Aorta (tissue), 5 donors: ENCODE measurements at regions not wholly inside any gene's neighbourhood (a gene's known extent, or its start where the extent isn't known, plus 50 kb on each side); places are given as distances from the start of the nearest gene placed in this dataset.

Experiments
- ATAC-seq: fragments of 200-7000 bp; cut with Tn5 transposase; one replicate; pipeline ENCODE4 v1.9.1; 2022; ENCODE audit warnings: moderate library complexity; ENCODE audit not compliant: low FRiP score
- DNase-seq, 2 donors: peaks; one replicate each; pipeline ENCODE4 v3.0.0-alpha.2; 2020
- H3K27ac ChIP-seq, 2 donors: one replicate each; pipeline ENCODE4 v1.5.1; 2013; ENCODE audit warnings: low read length in 2 of 2, mild to moderate bottlenecking in 2 of 2, moderate library complexity in 2 of 2, control low read depth in 1 of 2, inconsistent platforms in 1 of 2, low read depth in 1 of 2
- H3K27me3 ChIP-seq, 2 donors: one replicate each; pipeline ENCODE4 v1.6.1; 2013; ENCODE audit warnings: control low read depth in 1 of 2, low read length in 1 of 2, mild to moderate bottlenecking in 1 of 2, moderate library complexity in 1 of 2; ENCODE audit not compliant: insufficient read depth in 2 of 2, control insufficient read depth in 1 of 2
- H3K36me3 ChIP-seq, 2 donors: one replicate each; pipeline ENCODE4 v1.6.1; 2013; ENCODE audit warnings: control low read depth in 1 of 2, low read length in 1 of 2, mild to moderate bottlenecking in 1 of 2; ENCODE audit not compliant: insufficient read depth in 2 of 2, control insufficient read depth in 1 of 2
- H3K4me1 ChIP-seq, 2 donors: one replicate each; pipeline ENCODE4 v1.6.1; 2013; ENCODE audit warnings: low read length in 2 of 2, control low read depth in 1 of 2, mild to moderate bottlenecking in 1 of 2, moderate library complexity in 1 of 2; ENCODE audit not compliant: insufficient read depth in 2 of 2, control insufficient read depth in 1 of 2
- H3K4me3 ChIP-seq, 2 donors: one replicate each; pipeline ENCODE4 v1.5.1; 2013; ENCODE audit warnings: low read length in 2 of 2, control low read depth in 1 of 2, mild to moderate bottlenecking in 1 of 2
- H3K9me3 ChIP-seq: one replicate; pipeline ENCODE4 v1.6.1; 2013; ENCODE audit warnings: mild to moderate bottlenecking, low read length; ENCODE audit not compliant: control insufficient read depth
- WGBS, 2 donors: extraction: QIAGEN DNeasy Blood & Tissue Kit; methylation state at CpG; one replicate each; pipeline ENCODE4 v1.1.7; 2013; 5-methylcytosine and 5-hydroxymethylcytosine counted together
- intact Hi-C, 2 donors: fragments of 100-400 bp; cut with DNase I; formaldehyde crosslinking; loops; one replicate each; pipeline versions ENCODE4 v1.14.2 to v1.15.0; 2022
- donor health status: healthy with polysubstance abuse.
- donor health status: Bipolar disorder and iron deficiency.
- donor health status: DM: no; HTN: no; CAD: no.
- donor health status: DM: no; HTN: no; CAD: no.
- donor health status: DM: yes; HTN: yes; CAD: no.

DNA sequence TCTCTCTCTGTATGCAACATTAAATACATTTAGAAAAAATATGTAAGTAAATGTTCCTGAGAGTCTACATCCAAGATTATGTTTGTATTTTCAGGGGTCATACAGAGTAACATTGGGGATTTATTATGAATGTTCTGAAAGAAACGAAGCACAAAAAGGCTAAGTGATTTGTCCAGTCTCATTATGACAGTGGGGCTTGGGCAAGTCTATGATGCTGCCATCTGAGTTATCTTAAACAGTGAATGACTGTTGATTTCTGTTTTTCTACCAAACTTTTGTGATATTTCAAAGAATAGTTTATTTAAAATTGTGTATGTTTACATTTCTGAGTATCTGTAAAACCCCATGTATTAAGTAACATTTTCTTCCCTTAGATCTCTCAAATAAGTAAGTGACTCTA, 481.2 kb upstream of the ZNF717 start:
- intact Hi-C loops, result no loop called here
- Histone ChIP-seq H3K27ac (no peak overlapping the region), H3K4me3 (no peak overlapping the region), H3K36me3 (no peaks in the 10 kb centered on the region), H3K4me1 (no peaks in the 10 kb centered on the region), H3K9me3 (no peaks in the 10 kb centered on the region), H3K27me3 (no peaks in the 10 kb centered on the region)
- 51 to 65% methylated on average over 1 of the region's 1 CpG for WGBS, 2 donors
- no peak for DNase-seq
- ATAC-seq, result no peak

DNA sequence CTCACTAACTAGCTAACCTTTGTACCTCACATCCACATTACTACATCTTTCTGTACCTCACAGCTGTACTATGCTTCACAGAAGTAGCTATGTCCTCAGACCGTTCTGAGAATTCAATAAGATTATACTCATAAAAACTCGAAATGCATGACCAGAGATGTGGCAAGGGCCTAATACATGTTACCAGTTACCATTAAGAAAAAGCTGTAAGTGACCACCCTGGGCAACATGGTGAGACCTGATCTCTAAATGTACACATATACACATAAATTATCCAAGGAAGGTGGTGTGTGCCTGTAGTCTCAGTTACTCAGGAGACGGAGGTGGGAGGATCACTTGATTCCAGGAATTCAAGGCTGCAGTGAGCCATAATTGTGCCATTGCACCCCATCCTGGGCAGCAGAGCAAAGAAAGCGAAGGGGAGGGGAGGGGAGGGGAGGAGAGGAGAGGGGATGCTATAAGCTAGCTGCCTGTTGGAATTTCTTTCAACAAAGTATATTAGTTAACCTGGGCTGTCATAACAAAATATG, 482.6 kb upstream of the ZNF717 start:
- Histone ChIP-seq H3K9me3 (no peaks in the 10 kb centered on the region), H3K4me1 (no peaks in the 10 kb centered on the region), H3K36me3 (no peaks in the 10 kb centered on the region), H3K27ac (no peak overlapping the region), H3K4me3 (no peak overlapping the region), H3K27me3 (no peaks in the 10 kb centered on the region)
- 78 to 89% methylated on average over 4 of the region's 4 CpGs for WGBS, 2 donors
- ATAC-seq, result no peak
- no peak for DNase-seq
- intact Hi-C loops, result no loop called here

DNA sequence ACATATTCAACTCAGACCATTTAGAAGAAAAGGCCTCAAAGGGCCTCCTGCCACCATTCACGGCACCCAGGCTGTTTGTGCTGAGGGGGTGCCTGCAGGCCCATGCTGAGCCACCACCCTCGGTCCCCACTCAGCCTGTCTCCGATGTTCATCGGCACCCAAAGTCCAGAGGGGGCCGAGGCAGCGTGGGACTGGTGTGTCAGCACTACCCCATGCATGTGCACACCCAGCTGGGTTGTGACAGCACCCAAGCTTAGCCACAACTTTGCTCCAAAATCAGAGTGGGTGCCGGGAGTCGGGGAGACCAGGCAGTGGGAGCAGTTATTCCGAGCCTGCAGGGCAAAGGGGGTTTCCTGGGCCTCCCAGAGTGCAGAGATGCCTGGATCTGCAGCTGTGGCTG, 508.5 kb upstream of the ZNF717 start:
- DNase-seq (no peak), ATAC-seq (no peak)
- Histone ChIP-seq H3K27ac (no peak overlapping the region), H3K36me3 (no peaks in the 10 kb centered on the region), H3K4me1 (no peaks in the 10 kb centered on the region), H3K4me3 (no peak overlapping the region), H3K27me3 (no peaks in the 10 kb centered on the region), H3K9me3 (peaks cover 3% of the 10 kb centered on the region)
- intact Hi-C loops, result no loop called here
- WGBS, 2 donors, result 92% methylated on average over 9 of the region's 9 CpGs

DNA sequence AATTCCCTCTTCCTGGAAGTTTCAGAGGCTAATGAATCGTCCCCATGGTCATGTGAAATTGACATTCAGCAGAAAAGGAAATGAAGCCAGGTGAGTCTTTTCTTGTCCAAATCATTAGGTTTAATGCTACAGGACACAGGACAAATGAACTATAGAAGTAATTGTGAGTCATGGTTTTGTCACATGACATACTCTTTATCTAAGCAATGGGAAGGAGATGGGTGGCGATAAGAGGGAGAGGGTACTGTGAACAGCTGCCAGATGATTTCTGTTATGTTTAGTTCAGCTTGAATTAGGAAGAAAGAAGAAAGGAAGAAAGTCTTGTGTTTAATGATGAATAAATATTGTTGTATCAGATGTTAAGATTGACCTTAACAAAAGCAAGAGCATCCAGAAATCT, 515.4 kb upstream of the ZNF717 start:
- DNase-seq (no peak), ATAC-seq (no peak)
- Histone ChIP-seq H3K9me3 (peaks cover 2% of the 10 kb centered on the region), H3K27ac (no peak overlapping the region), H3K4me3 (no peak overlapping the region), H3K36me3 (no peaks in the 10 kb centered on the region), H3K27me3 (no peaks in the 10 kb centered on the region), H3K4me1 (no peaks in the 10 kb centered on the region)
- intact Hi-C loops, result no loop called here
- 81 to 83% methylated on average over 2 of the region's 2 CpGs for WGBS, 2 donors

DNA sequence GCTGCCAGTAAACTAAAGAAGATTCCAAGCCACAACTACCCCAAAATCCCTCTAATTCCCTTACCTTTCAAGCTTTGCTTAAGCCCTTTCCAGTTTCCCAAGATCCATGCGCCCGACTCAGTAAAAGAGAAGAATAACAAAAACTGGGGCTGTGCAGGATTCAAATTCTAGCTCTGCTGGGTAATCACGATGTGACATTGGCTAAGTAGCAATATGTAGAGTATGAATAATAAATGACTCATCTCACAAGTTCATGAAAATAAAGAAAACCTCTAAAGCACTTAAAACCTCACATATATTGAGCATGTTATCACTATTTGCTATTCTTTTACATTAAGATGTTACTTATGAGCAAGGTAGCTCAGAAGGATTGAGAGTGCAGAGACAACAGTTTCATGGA, 522.2 kb upstream of the ZNF717 start:
- 69 to 76% methylated on average over 3 of the region's 3 CpGs for WGBS, 2 donors
- Histone ChIP-seq H3K36me3 (no peaks in the 10 kb centered on the region), H3K4me3 (no peak overlapping the region), H3K27me3 (no peaks in the 10 kb centered on the region), H3K27ac (no peak overlapping the region), H3K4me1 (no peaks in the 10 kb centered on the region), H3K9me3 (peaks cover 1% of the 10 kb centered on the region)
- DNase-seq (no peak), ATAC-seq (no peak)
- intact Hi-C loops, result no loop called here

DNA sequence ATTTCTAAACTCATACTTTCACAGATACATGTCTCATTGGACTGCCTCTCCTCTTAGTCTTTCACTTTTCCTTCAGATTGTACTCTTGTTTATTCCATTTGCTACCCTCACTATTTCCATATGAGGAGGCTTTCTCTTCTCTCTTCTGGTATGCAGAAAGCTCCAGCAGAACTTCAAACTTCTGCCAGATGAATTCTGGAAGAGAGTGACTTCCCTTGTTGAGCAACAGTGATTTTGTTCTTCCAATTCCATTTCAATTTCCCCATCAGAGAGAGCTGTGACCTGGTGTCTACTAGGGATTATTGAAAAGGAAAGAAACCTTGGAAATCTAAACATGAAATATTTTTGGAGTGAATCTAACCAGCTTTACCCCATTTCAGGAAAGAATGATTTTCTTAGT, 523.2 kb upstream of the ZNF717 start:
- Histone ChIP-seq H3K36me3 (no peaks in the 10 kb centered on the region), H3K4me1 (no peaks in the 10 kb centered on the region), H3K27me3 (no peaks in the 10 kb centered on the region), H3K9me3 (peaks cover 1% of the 10 kb centered on the region), H3K27ac (no peak overlapping the region), H3K4me3 (no peak overlapping the region)
- ATAC-seq, result no peak
- intact Hi-C loops, result no loop called here
- no peak for DNase-seq

DNA sequence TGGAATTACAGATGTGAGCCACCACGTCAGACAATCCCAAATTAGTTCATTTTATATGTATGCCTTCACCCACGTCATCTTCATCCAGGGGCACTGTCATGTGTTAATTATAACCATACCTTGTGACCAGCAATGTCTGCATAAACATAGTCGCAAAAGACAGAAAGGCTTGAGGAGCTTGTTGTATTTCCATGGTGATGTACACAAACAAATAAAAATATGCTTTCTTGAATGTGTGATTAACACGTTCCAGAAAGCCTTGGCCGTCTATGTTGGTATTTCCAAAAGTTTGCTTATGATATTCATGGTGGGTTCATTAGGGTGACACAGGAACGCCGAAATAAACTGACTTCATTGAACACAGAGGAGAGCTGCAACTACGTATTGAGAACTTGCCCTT, 524.7 kb upstream of the ZNF717 start:
- H3K27ac ChIP-seq, result no peak overlapping the region

DNA sequence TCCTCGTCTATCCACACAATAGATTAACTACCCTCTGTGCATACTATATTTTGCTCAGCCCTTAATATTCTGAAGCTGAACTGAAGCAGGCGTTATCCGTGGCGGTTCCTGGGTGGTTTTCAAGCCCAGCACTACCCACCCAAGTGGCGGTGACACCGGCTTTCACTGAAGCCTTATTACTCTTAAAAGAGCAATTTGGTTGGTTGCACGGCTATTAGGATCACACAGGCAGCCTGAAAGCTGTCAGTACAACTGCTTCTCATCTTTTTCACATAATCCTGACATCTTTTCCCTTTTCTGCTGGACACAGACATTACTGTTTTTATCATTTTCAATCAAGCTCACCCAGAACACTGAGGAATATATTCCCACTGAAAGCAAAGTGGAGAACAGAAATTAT, 525.3 kb upstream of the ZNF717 start:
- ATAC-seq (no peak), DNase-seq (no peak)
- Histone ChIP-seq H3K4me1 (no peaks in the 10 kb centered on the region), H3K9me3 (peaks cover 1% of the 10 kb centered on the region), H3K4me3 (no peak overlapping the region), H3K36me3 (no peaks in the 10 kb centered on the region), H3K27me3 (no peaks in the 10 kb centered on the region), H3K27ac (no peak overlapping the region)
- intact Hi-C loops, result no loop called here
- WGBS, 2 donors, result 30 to 31% methylated on average over 7 of the region's 7 CpGs

More for the DNA sequence above, 524.7 kb upstream of the ZNF717 start:
- no peaks in the 10 kb centered on the region for H3K36me3 ChIP-seq
- no peak overlapping the region for H3K4me3 ChIP-seq
- ATAC-seq (no peak), DNase-seq (no peak)
- 81 to 83% methylated on average over 8 of the region's 8 CpGs for WGBS, 2 donors
- no peaks in the 10 kb centered on the region for H3K4me1 ChIP-seq
- intact Hi-C loops, result no loop called here
- no peaks in the 10 kb centered on the region for H3K27me3 ChIP-seq
- peaks cover 1% of the 10 kb centered on the region for H3K9me3 ChIP-seq

DNA sequence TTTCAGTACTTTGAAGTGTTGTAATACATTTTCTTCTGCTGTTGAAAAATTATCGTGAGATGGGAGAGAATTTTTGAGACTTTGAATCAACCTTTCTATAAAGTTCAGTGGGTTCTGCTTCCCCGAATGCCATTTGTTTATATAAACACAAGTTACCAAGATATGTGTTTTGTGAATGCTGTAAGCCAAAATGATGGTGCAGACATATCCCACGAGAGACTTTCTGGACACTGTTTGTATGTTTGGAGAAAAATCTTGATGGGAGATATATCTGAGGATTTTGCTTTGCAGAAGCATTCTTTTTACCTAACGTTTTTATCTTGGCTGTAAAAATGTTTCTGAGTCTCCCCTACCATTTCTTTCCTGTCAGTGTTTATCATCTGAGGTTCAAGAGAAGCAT, 526.6 kb upstream of the ZNF717 start:
- no peak for DNase-seq
- intact Hi-C loops, result no loop called here
- no peak for ATAC-seq
- no peaks in the 10 kb centered on the region for H3K4me1 ChIP-seq
- peaks cover under 1% of the 10 kb centered on the region for H3K9me3 ChIP-seq
- H3K36me3 ChIP-seq, result no peaks in the 10 kb centered on the region
- H3K27me3 ChIP-seq, result no peaks in the 10 kb centered on the region
- H3K4me3 ChIP-seq, result no peak overlapping the region
- 27 to 29% methylated on average over 4 of the region's 4 CpGs for WGBS, 2 donors
- no peak overlapping the region for H3K27ac ChIP-seq
